Esophagus squamous epithelium (tissue), 4 donors: ENCODE measurements at regions not wholly inside any gene's neighbourhood (a gene's known extent, or its start where the extent isn't known, plus 50 kb on each side); places are given as distances from the start of the nearest gene placed in this dataset.
"Not testable (repeated sequence)": the region's sequence is repeated elsewhere in the genome, so short reads cannot be mapped to it uniquely, and the experiment has no call there.

ENCODE experiments used
- CTCF ChIP-seq, 6 experiments: fragments of 450-650 bp in 4 of 6; fragments of 200-600 bp in 2 of 6; sonication (generic) in 2 of 6; IDR thresholded peaks; one replicate each; pipeline ENCODE4 v1.5.1; 2016 to 2019; ENCODE audit warnings: antibody characterized with exemption in 6 of 6, mild to moderate bottlenecking in 4 of 6, moderate library complexity in 4 of 6
- POLR2A ChIP-seq, 4 donors: fragments of 450-650 bp; IDR thresholded peaks; one replicate each; pipeline ENCODE4 v1.6.1; 2017; ENCODE audit warnings: antibody characterized with exemption in 4 of 4, mild to moderate bottlenecking in 4 of 4, moderate library complexity in 3 of 4

GRCh38 chr3:125766931-125767330, 171.6 kb upstream of the OSBPL11 start:
- TF ChIP-seq POLR2A (IDR thresholded peaks at IDR 0.05), result not testable (repeated sequence)
- TF ChIP-seq CTCF (IDR thresholded peaks at IDR 0.05), result peak in 1 of 6 experiments; percentile 24
